Peyer's patch (tissue), 4 donors: ENCODE measurements at regions not wholly inside any gene's neighbourhood (a gene's known extent, or its start where the extent isn't known, plus 50 kb on each side); places are given as distances from the start of the nearest gene placed in this dataset.

Experiments used
- CTCF ChIP-seq, 6 experiments: fragments of 450-650 bp in 4 of 6; fragments of 200-600 bp in 2 of 6; sonication (generic) in 1 of 6; IDR thresholded peaks; one replicate each; pipeline ENCODE4 v1.5.1; 2017 to 2019; ENCODE audit warnings: antibody characterized with exemption in 6 of 6, mild to moderate bottlenecking in 3 of 6, moderate library complexity in 1 of 6
- POLR2A ChIP-seq, 2 donors: fragments of 450-650 bp; IDR thresholded peaks; one replicate each; pipeline ENCODE4 v1.5.1; 2017; ENCODE audit warnings: antibody characterized with exemption in 2 of 2, mild to moderate bottlenecking in 2 of 2, moderate library complexity in 2 of 2

- TF ChIP-seq CTCF (IDR thresholded peaks at IDR 0.05) (no peak), POLR2A (IDR thresholded peaks at IDR 0.05) (no peak)
Observed at GRCh38 chr2:238564286-238564920, 137.7 kb downstream of the ASB1 start.
